ENCODE measurements at regions not wholly inside any gene's neighbourhood (a gene's known extent, or its start where the extent isn't known, plus 50 kb on each side); places are given as distances from the start of the nearest gene placed in this dataset.

GRCh38 chr12:42802785-42803189 is 213.2 kb upstream of the PRICKLE1 start:
- no peak overlapping the region for H3K27ac ChIP-seq
- no peaks in the 10 kb centered on the region for H3K4me1 ChIP-seq
- no peaks in the 10 kb centered on the region for H3K27me3 ChIP-seq
- H3K36me3 ChIP-seq: no peaks in the 10 kb centered on the region
- DNase-seq (ENCODE audit: extremely low spot score in 2 of 2): no peak
- TF ChIP-seq POLR2A (IDR thresholded peaks at IDR 0.05) (no peak), CTCF (IDR thresholded peaks at IDR 0.05) (no peak), POLR2AphosphoS5 (IDR thresholded peaks at IDR 0.05; ENCODE audit: insufficient read depth in 1 of 2, low read depth in 1 of 2) (no peak)
- H3K4me3 ChIP-seq: no peak overlapping the region
- no peaks in the 10 kb centered on the region for H3K9me3 ChIP-seq
- intact Hi-C loops (cut with DNase I): no loop called here

- Histone ChIP-seq H3K36me3 (no peaks in the 10 kb centered on the region), H3K9me3 (no peaks in the 10 kb centered on the region), H3K27ac (no peak overlapping the region), H3K4me3 (no peak overlapping the region), H3K27me3 (no peaks in the 10 kb centered on the region), H3K4me1 (no peaks in the 10 kb centered on the region)
- TF ChIP-seq POLR2A (IDR thresholded peaks at IDR 0.05): no peak
- intact Hi-C loops (cut with DNase I): no loop called here
- DNase-seq (ENCODE audit: extremely low spot score in 2 of 2): no peak
These were observed 211.7 kb upstream of the PRICKLE1 start for GRCh38 chr12:42801271-42801670.

GRCh38 chr12:42799966-42800365 is 210.4 kb upstream of the PRICKLE1 start:
- TF ChIP-seq CTCF (IDR thresholded peaks at IDR 0.05) (no peak), POLR2A (IDR thresholded peaks at IDR 0.05) (no peak), POLR2AphosphoS5 (IDR thresholded peaks at IDR 0.05; ENCODE audit: insufficient read depth in 1 of 2, low read depth in 1 of 2) (no peak)
- H3K4me3 ChIP-seq: no peak overlapping the region
- H3K27ac ChIP-seq: no peak overlapping the region
- no peak for DNase-seq (ENCODE audit: extremely low spot score in 2 of 2)
- intact Hi-C loops (cut with DNase I): no loop called here
- no peaks in the 10 kb centered on the region for H3K36me3 ChIP-seq
- H3K27me3 ChIP-seq: no peaks in the 10 kb centered on the region
- H3K9me3 ChIP-seq: no peaks in the 10 kb centered on the region
- H3K4me1 ChIP-seq: no peaks in the 10 kb centered on the region

- no peaks in the 10 kb centered on the region for H3K9me3 ChIP-seq
- no peaks in the 10 kb centered on the region for H3K27me3 ChIP-seq
- no peak overlapping the region for H3K27ac ChIP-seq
- no peak for DNase-seq (ENCODE audit: extremely low spot score in 2 of 2)
- H3K4me3 ChIP-seq: no peak overlapping the region
- intact Hi-C loops (cut with DNase I): no loop called here
- no peaks in the 10 kb centered on the region for H3K4me1 ChIP-seq
- H3K36me3 ChIP-seq: no peaks in the 10 kb centered on the region
- no peak for TF ChIP-seq CTCF (IDR thresholded peaks at IDR 0.05)
- no peak for TF ChIP-seq POLR2A (IDR thresholded peaks at IDR 0.05)
- TF ChIP-seq POLR2AphosphoS5 (IDR thresholded peaks at IDR 0.05; ENCODE audit: insufficient read depth in 1 of 2, low read depth in 1 of 2): no peak
These were observed 209.4 kb upstream of the PRICKLE1 start for GRCh38 chr12:42798811-42799438.

- Histone ChIP-seq H3K27me3 (no peaks in the 10 kb centered on the region), H3K36me3 (no peaks in the 10 kb centered on the region), H3K4me3 (no peak overlapping the region), H3K4me1 (no peaks in the 10 kb centered on the region), H3K27ac (no peak overlapping the region), H3K9me3 (no peaks in the 10 kb centered on the region)
- DNase-seq (ENCODE audit: extremely low spot score in 2 of 2): no peak
- intact Hi-C loops (cut with DNase I): no loop called here
- no peak for TF ChIP-seq POLR2A (IDR thresholded peaks at IDR 0.05)
- TF ChIP-seq POLR2AphosphoS5 (IDR thresholded peaks at IDR 0.05; ENCODE audit: insufficient read depth in 1 of 2, low read depth in 1 of 2): no peak
- no peak for TF ChIP-seq CTCF (IDR thresholded peaks at IDR 0.05)
These were observed 205.3 kb upstream of the PRICKLE1 start for GRCh38 chr12:42794806-42795205.

Data from vagina (tissue), 2 donors.